PFSK-1 (cell line): ENCODE measurements at regions not wholly inside any gene's neighbourhood (a gene's known extent, or its start where the extent isn't known, plus 50 kb on each side); places are given as distances from the start of the nearest gene placed in this dataset.

ENCODE experiments used
- POLR2AphosphoS5 ChIP-seq: IDR thresholded peaks from 2 replicates; pipeline ENCODE4 v1.6.1; 2012; ENCODE audit warnings: low read depth, mild to moderate bottlenecking, control low read depth, low read length, moderate library complexity
- REST ChIP-seq, 2 experiments: IDR thresholded peaks; 2 replicates each; pipeline versions ENCODE4 v1.6.1 to v1.8.0; 2011 to 2012; ENCODE audit warnings: low read depth in 2 of 2, low read length in 2 of 2, control low read depth in 1 of 2, inconsistent platforms in 1 of 2, mild to moderate bottlenecking in 1 of 2, moderate library complexity in 1 of 2; ENCODE audit not compliant: insufficient read depth in 1 of 2
- TAF1 ChIP-seq: IDR thresholded peaks from 2 replicates; pipeline ENCODE4 v1.6.1; 2012; ENCODE audit warnings: low read length, control low read depth, borderline replicate concordance; ENCODE audit not compliant: insufficient read depth

- no peak for TF ChIP-seq POLR2AphosphoS5
- no peak for TF ChIP-seq REST (IDR thresholded peaks at IDR 0.05; ENCODE audit: insufficient read depth in 1 of 2, low read depth in 2 of 2, low read length in 2 of 2)
- TF ChIP-seq TAF1, result no peak
Measured at GRCh38 chr4:32042486-32043247, 1322.5 kb downstream of the PCDH7 start.
